ENCODE measurements at regions not wholly inside any gene's neighbourhood (a gene's known extent, or its start where the extent isn't known, plus 50 kb on each side); places are given as distances from the start of the nearest gene placed in this dataset.

DNA sequence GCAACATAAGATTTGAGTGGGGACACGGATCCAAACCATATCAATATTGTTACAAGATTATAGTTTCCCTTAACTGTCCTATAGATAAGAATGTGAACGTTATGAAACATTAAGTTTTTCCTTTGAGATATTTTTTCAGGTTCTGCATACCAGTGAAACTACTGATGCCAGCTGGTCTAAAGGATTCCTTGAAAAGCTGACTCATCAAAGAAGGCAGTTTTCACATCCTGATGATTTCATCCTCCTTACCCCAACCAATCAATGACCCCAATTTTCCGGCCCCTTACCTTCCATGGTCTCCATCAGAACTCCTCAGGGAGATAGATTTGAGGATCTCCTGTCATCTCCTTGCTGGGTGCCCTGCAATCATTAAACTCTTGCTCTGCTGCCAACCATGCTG, 64.1 kb upstream of the HS3ST4 start:
- no peak overlapping the region for H2BK5ac ChIP-seq (ENCODE audit: low read depth, low read length)
- no peaks in the 10 kb centered on the region for H3K79me2 ChIP-seq (ENCODE audit: control insufficient read depth in 1 of 2, insufficient read depth in 2 of 2, low read length in 2 of 2)
- H3K23ac ChIP-seq (ENCODE audit: insufficient read length) = no peak overlapping the region
- H3K4me2 ChIP-seq (ENCODE audit: insufficient read depth in 1 of 2, low read depth in 2 of 2, low read length in 2 of 2) = no peak overlapping the region
- no peak overlapping the region for H3K18ac ChIP-seq (ENCODE audit: extremely low read depth, low read length)
- no peaks in the 10 kb centered on the region for H4K20me1 ChIP-seq (replicated peaks in 1 of 2; ENCODE audit: control insufficient read depth in 1 of 2, insufficient read depth in 2 of 2, low read length in 2 of 2)
- ChIA-PET POLR2A (ENCODE audit: partially characterized antibody) (no interaction called here), CTCF (ENCODE audit: partially characterized antibody) (no interaction called here)
- no peaks in the 10 kb centered on the region for H3K27me3 ChIP-seq (replicated peaks in 1 of 4; ENCODE audit: control insufficient read depth in 3 of 4, extremely low read depth in 1 of 4, insufficient read depth in 3 of 4, low read length in 3 of 4)
- H3K4me1 ChIP-seq (replicated peaks in 1 of 4; ENCODE audit: control insufficient read depth in 3 of 4, insufficient read depth in 4 of 4, low read length in 3 of 4) = peaks cover 0 to 3% (median 0%) of the 10 kb centered on the region in 4 experiments; a peak in 1 of 7 replicates
- H3K79me1 ChIP-seq (ENCODE audit: low read depth, low read length) = no peaks in the 10 kb centered on the region
- no peak overlapping the region for H2BK15ac ChIP-seq (ENCODE audit: low read length)
- no peak overlapping the region for H3K4me3 ChIP-seq (ENCODE audit: extremely low read depth in 1 of 4, insufficient read depth in 2 of 4, low read depth in 3 of 4, low read length in 4 of 4)
- no peak overlapping the region for H2BK120ac ChIP-seq (replicated peaks; ENCODE audit: low read depth, low read length)
- H2AFZ ChIP-seq (ENCODE audit: low read length) = no peak overlapping the region
- no peak overlapping the region for H2BK12ac ChIP-seq (ENCODE audit: low read depth, low read length)
- H4K8ac ChIP-seq (ENCODE audit: extremely low read depth, insufficient read depth, low read length) = no peak overlapping the region
- H2AK5ac ChIP-seq (ENCODE audit: low read depth, low read length) = no peak overlapping the region
- no peak overlapping the region for H3K14ac ChIP-seq (ENCODE audit: insufficient read length)
- FAIRE-seq (no peak), DNase-seq (ENCODE audit: low read depth in 1 of 2, low spot score in 2 of 2) (no peak)
- 0 out of 4 replicates have a peak, but pooled peaks cover 0 to 4% of the 10 kb centered on the region in 2 experiments for H3K9me3 ChIP-seq (ENCODE audit: insufficient read depth in 2 of 2, low read depth in 1 of 2, low read length in 1 of 2)
- 77% methylated on average over 3 of the region's 3 CpGs; no CpG with 5 or more reads in 1 of the 2 experiments for WGBS, 2 experiments (ENCODE audit: extremely low coverage in 1 of 2, insufficient coverage in 1 of 2, insufficient read length in 1 of 2, insufficient replicate concordance in 2 of 2, low coverage in 1 of 2, low lambda C conversion rate in 2 of 2, missing lambda C conversion rate in 1 of 2)
- no peak overlapping the region for H2BK20ac ChIP-seq (ENCODE audit: low read length)
- no peak overlapping the region for H3K27ac ChIP-seq (ENCODE audit: low read depth, low read length)
- H3K23me2 ChIP-seq (ENCODE audit: low read depth, low read length) = no peaks in the 10 kb centered on the region
- H3K4ac ChIP-seq (replicated peaks; ENCODE audit: insufficient read length, low read depth, low read length) = no peak overlapping the region
- H4K5ac ChIP-seq (ENCODE audit: insufficient read length, low read depth, low read length) = no peak overlapping the region
- no peak overlapping the region for H3K9ac ChIP-seq (replicated peaks in 1 of 4; ENCODE audit: extremely low read depth in 1 of 4, low read depth in 3 of 4, low read length in 3 of 4)
- no peak overlapping the region for H4K91ac ChIP-seq (replicated peaks; ENCODE audit: insufficient read length, low read length)
- no peaks in the 10 kb centered on the region for H3K36me3 ChIP-seq (ENCODE audit: control insufficient read depth in 2 of 4, insufficient read depth in 4 of 4, low read length in 3 of 4)
- H3K56ac ChIP-seq (replicated peaks; ENCODE audit: insufficient read length, low read depth, low read length) = no peak overlapping the region
- TF ChIP-seq CHD2 (IDR thresholded peaks at IDR 0.05; ENCODE audit: low read length) = no peak
- TF ChIP-seq EZH2 (IDR thresholded peaks at IDR 0.05; ENCODE audit: low read depth, low read length, severe bottlenecking) = no peak
- no peak for TF ChIP-seq ASH2L (IDR thresholded peaks at IDR 0.05; ENCODE audit: low read length)
- no peak for TF ChIP-seq SP1 (IDR thresholded peaks at IDR 0.05; ENCODE audit: low read depth, low read length)
- no peak for TF ChIP-seq JUND (IDR thresholded peaks at IDR 0.05; ENCODE audit: low read length)
- no peak for TF ChIP-seq TEAD4 (IDR thresholded peaks at IDR 0.05; ENCODE audit: low read depth, low read length)
- TF ChIP-seq BACH1 (IDR thresholded peaks at IDR 0.05; ENCODE audit: low read length) = no peak
- TF ChIP-seq, protein P1, sequence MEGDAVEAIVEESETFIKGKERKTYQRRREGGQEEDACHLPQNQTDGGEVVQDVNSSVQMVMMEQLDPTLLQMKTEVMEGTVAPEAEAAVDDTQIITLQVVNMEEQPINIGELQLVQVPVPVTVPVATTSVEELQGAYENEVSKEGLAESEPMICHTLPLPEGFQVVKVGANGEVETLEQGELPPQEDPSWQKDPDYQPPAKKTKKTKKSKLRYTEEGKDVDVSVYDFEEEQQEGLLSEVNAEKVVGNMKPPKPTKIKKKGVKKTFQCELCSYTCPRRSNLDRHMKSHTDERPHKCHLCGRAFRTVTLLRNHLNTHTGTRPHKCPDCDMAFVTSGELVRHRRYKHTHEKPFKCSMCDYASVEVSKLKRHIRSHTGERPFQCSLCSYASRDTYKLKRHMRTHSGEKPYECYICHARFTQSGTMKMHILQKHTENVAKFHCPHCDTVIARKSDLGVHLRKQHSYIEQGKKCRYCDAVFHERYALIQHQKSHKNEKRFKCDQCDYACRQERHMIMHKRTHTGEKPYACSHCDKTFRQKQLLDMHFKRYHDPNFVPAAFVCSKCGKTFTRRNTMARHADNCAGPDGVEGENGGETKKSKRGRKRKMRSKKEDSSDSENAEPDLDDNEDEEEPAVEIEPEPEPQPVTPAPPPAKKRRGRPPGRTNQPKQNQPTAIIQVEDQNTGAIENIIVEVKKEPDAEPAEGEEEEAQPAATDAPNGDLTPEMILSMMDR (IDR thresholded peaks at IDR 0.05; ENCODE audit: control extremely low read depth in 1 of 3, insufficient read depth in 1 of 3, low read depth in 1 of 3, low read length in 3 of 3) = no peak
- no peak for TF ChIP-seq SIN3A (conservative IDR thresholded peaks at IDR 0.05 in 1 of 2, IDR thresholded peaks at IDR 0.05 in 1 of 2; ENCODE audit: low read depth in 1 of 2, low read length in 2 of 2)
- TF ChIP-seq SRF (IDR thresholded peaks at IDR 0.05; ENCODE audit: low read depth, low read length) = no peak
- TF ChIP-seq CHD1 (IDR thresholded peaks at IDR 0.05; ENCODE audit: low read depth, low read length) = no peak
- TF ChIP-seq FOSL1 (IDR thresholded peaks at IDR 0.05; ENCODE audit: insufficient read depth, low read depth, low read length) = no peak
- no peak for TF ChIP-seq EP300 (IDR thresholded peaks at IDR 0.05; ENCODE audit: borderline replicate concordance in 1 of 2, low read depth in 2 of 2, low read length in 2 of 2)

All from H1 (cell line).